ENCODE measurements at regions not wholly inside any gene's neighbourhood (a gene's known extent, or its start where the extent isn't known, plus 50 kb on each side); places are given as distances from the start of the nearest gene placed in this dataset.

DNA sequence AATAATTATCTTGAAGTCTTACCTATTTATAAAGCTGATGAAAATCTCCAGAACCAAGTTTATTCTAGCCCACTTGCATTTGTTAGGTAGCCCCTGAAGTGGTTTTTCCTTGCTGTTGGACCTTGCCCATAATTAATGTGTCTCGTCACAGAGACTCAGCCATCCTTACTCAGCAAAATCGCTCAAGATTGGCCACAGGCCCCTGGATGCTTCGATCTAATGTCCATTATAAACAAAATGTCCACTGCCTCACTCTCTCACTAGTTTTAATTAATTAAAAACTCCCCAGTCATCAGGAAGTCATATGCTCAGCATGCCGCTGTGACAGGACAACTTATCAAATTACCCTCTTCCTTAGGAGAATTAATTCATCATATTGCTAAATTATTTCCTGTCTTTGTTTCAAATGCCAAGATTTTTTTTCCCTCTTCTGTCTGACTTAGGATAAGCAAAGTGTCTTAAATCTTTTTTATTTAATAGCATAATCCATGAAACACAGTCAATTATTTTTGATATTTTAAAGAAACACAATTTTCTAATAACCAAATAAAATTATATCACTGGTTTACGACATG is 126.8 kb upstream of the PCLO start:
- no peak for TF ChIP-seq CTCF (IDR thresholded peaks at IDR 0.05; ENCODE audit: low read depth, low read length)
- no peak for TF ChIP-seq EZH2phosphoT487 (IDR thresholded peaks at IDR 0.05; ENCODE audit: low read depth)
